ENCODE measurements at regions not wholly inside any gene's neighbourhood (a gene's known extent, or its start where the extent isn't known, plus 50 kb on each side); places are given as distances from the start of the nearest gene placed in this dataset.

- Histone ChIP-seq H3F3A (ENCODE audit: insufficient read depth, low read depth) (no peaks in the 10 kb centered on the region), H3K9me3 (ENCODE audit: insufficient read depth, low read depth) (no peaks in the 10 kb centered on the region), H3K36me3 (ENCODE audit: low read depth) (no peaks in the 10 kb centered on the region), H3K27me3 (ENCODE audit: insufficient read depth, low read depth) (no peaks in the 10 kb centered on the region), H3K79me2 (ENCODE audit: low read depth) (no peaks in the 10 kb centered on the region), H3K4me1 (replicated peaks; ENCODE audit: insufficient read depth) (no peaks in the 10 kb centered on the region), H2AFZ (no peak overlapping the region), H4K20me1 (ENCODE audit: insufficient read depth) (no peaks in the 10 kb centered on the region), H3K4me2 (no peak overlapping the region), H3K27ac (no peak overlapping the region), H3K9me2 (ENCODE audit: insufficient read depth) (no peaks in the 10 kb centered on the region), H3K4me3 (no peak overlapping the region)
- DNase-seq, result no peak
- TF ChIP-seq, protein P1, sequence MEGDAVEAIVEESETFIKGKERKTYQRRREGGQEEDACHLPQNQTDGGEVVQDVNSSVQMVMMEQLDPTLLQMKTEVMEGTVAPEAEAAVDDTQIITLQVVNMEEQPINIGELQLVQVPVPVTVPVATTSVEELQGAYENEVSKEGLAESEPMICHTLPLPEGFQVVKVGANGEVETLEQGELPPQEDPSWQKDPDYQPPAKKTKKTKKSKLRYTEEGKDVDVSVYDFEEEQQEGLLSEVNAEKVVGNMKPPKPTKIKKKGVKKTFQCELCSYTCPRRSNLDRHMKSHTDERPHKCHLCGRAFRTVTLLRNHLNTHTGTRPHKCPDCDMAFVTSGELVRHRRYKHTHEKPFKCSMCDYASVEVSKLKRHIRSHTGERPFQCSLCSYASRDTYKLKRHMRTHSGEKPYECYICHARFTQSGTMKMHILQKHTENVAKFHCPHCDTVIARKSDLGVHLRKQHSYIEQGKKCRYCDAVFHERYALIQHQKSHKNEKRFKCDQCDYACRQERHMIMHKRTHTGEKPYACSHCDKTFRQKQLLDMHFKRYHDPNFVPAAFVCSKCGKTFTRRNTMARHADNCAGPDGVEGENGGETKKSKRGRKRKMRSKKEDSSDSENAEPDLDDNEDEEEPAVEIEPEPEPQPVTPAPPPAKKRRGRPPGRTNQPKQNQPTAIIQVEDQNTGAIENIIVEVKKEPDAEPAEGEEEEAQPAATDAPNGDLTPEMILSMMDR (conservative IDR thresholded peaks at IDR 0.05), result no peak
- TF ChIP-seq EZH2 (IDR thresholded peaks at IDR 0.05; ENCODE audit: low read depth), result no peak
- intact Hi-C loops (cut with micrococcal nuclease; ENCODE audit: unreplicated experiment), result no loop called here
- BruUV-seq (replicated peaks), result no TSS peak
- ChIA-PET CTCF (no interaction called here), POLR2A (ENCODE audit: unreplicated experiment) (no interaction called here)
Observed at GRCh38 chr13:36752673-36753072, 66.3 kb upstream of the RFXAP start.

- DNase-seq, result no peak
- TF ChIP-seq, protein P1 (conservative IDR thresholded peaks at IDR 0.05), result no peak
- TF ChIP-seq EZH2 (IDR thresholded peaks at IDR 0.05; ENCODE audit: low read depth), result no peak
- H4K20me1 ChIP-seq (ENCODE audit: insufficient read depth), result no peaks in the 10 kb centered on the region
- ChIA-PET CTCF (no interaction called here), POLR2A (ENCODE audit: unreplicated experiment) (no interaction called here)
- H3K4me1 ChIP-seq (replicated peaks; ENCODE audit: insufficient read depth), result no peaks in the 10 kb centered on the region
- intact Hi-C loops (cut with micrococcal nuclease; ENCODE audit: unreplicated experiment), result no loop called here
- no peak overlapping the region for H3K27ac ChIP-seq
- H3K9me2 ChIP-seq (ENCODE audit: insufficient read depth), result no peaks in the 10 kb centered on the region
- no peaks in the 10 kb centered on the region for H3K9me3 ChIP-seq (ENCODE audit: insufficient read depth, low read depth)
- H3K27me3 ChIP-seq (ENCODE audit: insufficient read depth, low read depth), result no peaks in the 10 kb centered on the region
- no peaks in the 10 kb centered on the region for H3K36me3 ChIP-seq (ENCODE audit: low read depth)
- no peaks in the 10 kb centered on the region for H3F3A ChIP-seq (ENCODE audit: insufficient read depth, low read depth)
- no peak overlapping the region for H2AFZ ChIP-seq
- H3K4me2 ChIP-seq, result no peak overlapping the region
- no TSS peak for BruUV-seq (replicated peaks)
- H3K79me2 ChIP-seq (ENCODE audit: low read depth), result no peaks in the 10 kb centered on the region
- H3K4me3 ChIP-seq, result no peak overlapping the region
Observed at GRCh38 chr13:36753176-36753575, 65.8 kb upstream of the RFXAP start.

- Histone ChIP-seq H3K79me2 (ENCODE audit: low read depth) (no peaks in the 10 kb centered on the region), H3K4me2 (no peak overlapping the region), H3F3A (ENCODE audit: insufficient read depth, low read depth) (0 out of 2 replicates have a peak, but pooled peaks cover 7% of the 10 kb centered on the region), H3K27ac (no peak overlapping the region), H3K9me3 (ENCODE audit: insufficient read depth, low read depth) (no peaks in the 10 kb centered on the region; the same call in 1 of the 2 replicates), H4K20me1 (ENCODE audit: insufficient read depth) (no peaks in the 10 kb centered on the region), H3K4me1 (replicated peaks; ENCODE audit: insufficient read depth) (peaks cover 15% of the 10 kb centered on the region), H2AFZ (no peak overlapping the region), H3K27me3 (ENCODE audit: insufficient read depth, low read depth) (no peaks in the 10 kb centered on the region), H3K36me3 (ENCODE audit: low read depth) (no peaks in the 10 kb centered on the region), H3K9me2 (ENCODE audit: insufficient read depth) (no peaks in the 10 kb centered on the region), H3K4me3 (no peak overlapping the region)
- ChIA-PET POLR2A (ENCODE audit: unreplicated experiment) (interaction anchor here (0.6 kb wide), 1 partner anchor 113 kb away, joined by 6 read pairs; no protein-coding TSS in a partner anchor), CTCF (no interaction called here)
- BruUV-seq (replicated peaks), result no TSS peak
- TF ChIP-seq EZH2 (IDR thresholded peaks at IDR 0.05; ENCODE audit: low read depth), result no peak
- TF ChIP-seq, protein P1 (conservative IDR thresholded peaks at IDR 0.05), result no peak
- peak in 1 of 2 experiments; percentile 12 for DNase-seq
- intact Hi-C loops (cut with micrococcal nuclease; ENCODE audit: unreplicated experiment), result no loop called here
Observed at GRCh38 chr13:36758345-36758744, 60.7 kb upstream of the RFXAP start.
